Gastroesophageal sphincter (tissue), 4 donors: ENCODE measurements at regions not wholly inside any gene's neighbourhood (a gene's known extent, or its start where the extent isn't known, plus 50 kb on each side); places are given as distances from the start of the nearest gene placed in this dataset.

ENCODE experiments used
- ATAC-seq: fragments of 150-250 bp; one replicate; pipeline ENCODE4 v1.9.1; 2016; ENCODE audit warnings: mild to moderate bottlenecking, moderate library complexity
- H3K27ac ChIP-seq, 4 donors: fragments of 200-600 bp; sonication (generic) in 3 of 4; 1 replicate in 3 of 4; 2 replicates in 1 of 4; pipeline ENCODE4 v1.5.1; 2016 to 2019
- H3K27me3 ChIP-seq: fragments of 200-600 bp; sonication (generic); one replicate; pipeline ENCODE4 v1.5.1; 2019
- H3K36me3 ChIP-seq, 2 donors: fragments of 200-600 bp; sonication (generic); one replicate each; pipeline ENCODE4 v1.5.1; 2019; ENCODE audit warnings: control low read depth in 1 of 2
- H3K4me1 ChIP-seq, 3 donors: fragments of 200-600 bp; sonication (generic); 1 replicate in 2 of 3; 2 replicates in 1 of 3; pipeline ENCODE4 v1.5.1; 2016 to 2019; ENCODE audit warnings: control low read depth in 2 of 3
- H3K4me3 ChIP-seq, 2 donors: fragments of 200-600 bp; sonication (generic); one replicate each; pipeline ENCODE4 v1.5.1; 2019; ENCODE audit warnings: mild to moderate bottlenecking in 1 of 2, moderate library complexity in 1 of 2
- H3K9me3 ChIP-seq, 3 donors: fragments of 200-600 bp; sonication (generic); one replicate each; pipeline ENCODE4 v1.5.1; 2017 to 2019; ENCODE audit warnings: control low read depth in 2 of 3
- CTCF ChIP-seq, 4 experiments: fragments of 200-600 bp in 2 of 4; fragments of 450-650 bp in 2 of 4; sonication (generic) in 1 of 4; IDR thresholded peaks; one replicate each; pipeline ENCODE4 v1.5.1; 2017 to 2019; ENCODE audit warnings: antibody characterized with exemption in 4 of 4, mild to moderate bottlenecking in 2 of 4, moderate library complexity in 2 of 4
- EP300 ChIP-seq: sonication (generic); formaldehyde crosslinking; IDR thresholded peaks from one replicate; pipeline ENCODE4 v1.6.1; 2017; ENCODE audit warnings: antibody characterized with exemption, mild to moderate bottlenecking
- POLR2A ChIP-seq, 2 donors: fragments of 450-650 bp; IDR thresholded peaks; one replicate each; pipeline ENCODE4 v1.6.1; 2017; ENCODE audit warnings: antibody characterized with exemption in 2 of 2, mild to moderate bottlenecking in 2 of 2, moderate library complexity in 1 of 2
- POLR2AphosphoS5 ChIP-seq: sonication (generic); formaldehyde crosslinking; IDR thresholded peaks from one replicate; pipeline ENCODE4 v1.6.1; 2017; ENCODE audit warnings: antibody characterized with exemption
- WGBS, 2 donors: methylation state at CpG; one replicate each; pipeline ENCODE4 v1.1.5; 2018; ENCODE audit warnings: low coverage in 1 of 2; 5-methylcytosine and 5-hydroxymethylcytosine counted together

- no peaks in the 10 kb centered on the region for H3K4me1 ChIP-seq
- no peaks in the 10 kb centered on the region for H3K27me3 ChIP-seq
- no peaks in the 10 kb centered on the region for H3K36me3 ChIP-seq
- no peak overlapping the region for H3K27ac ChIP-seq
- TF ChIP-seq POLR2A (IDR thresholded peaks at IDR 0.05) (no peak), CTCF (IDR thresholded peaks at IDR 0.05) (no peak), POLR2AphosphoS5 (no peak), EP300 (no peak)
- no peaks in the 10 kb centered on the region for H3K9me3 ChIP-seq
- no peak for ATAC-seq
- no peak overlapping the region for H3K4me3 ChIP-seq
Observed at GRCh38 chr2:153595939-153596338, 117.4 kb upstream of the RPRM start.

GRCh38 chr2:153601812-153602211 lies 123.2 kb upstream of the RPRM start:
- Histone ChIP-seq H3K27me3 (no peaks in the 10 kb centered on the region), H3K27ac (no peak overlapping the region), H3K9me3 (no peaks in the 10 kb centered on the region), H3K4me1 (no peaks in the 10 kb centered on the region), H3K36me3 (no peaks in the 10 kb centered on the region), H3K4me3 (no peak overlapping the region)
- TF ChIP-seq EP300 (no peak), CTCF (IDR thresholded peaks at IDR 0.05) (no peak)
- ATAC-seq, result no peak
- WGBS, 2 donors, result 83 to 90% methylated on average over 3 of the region's 3 CpGs

DNA sequence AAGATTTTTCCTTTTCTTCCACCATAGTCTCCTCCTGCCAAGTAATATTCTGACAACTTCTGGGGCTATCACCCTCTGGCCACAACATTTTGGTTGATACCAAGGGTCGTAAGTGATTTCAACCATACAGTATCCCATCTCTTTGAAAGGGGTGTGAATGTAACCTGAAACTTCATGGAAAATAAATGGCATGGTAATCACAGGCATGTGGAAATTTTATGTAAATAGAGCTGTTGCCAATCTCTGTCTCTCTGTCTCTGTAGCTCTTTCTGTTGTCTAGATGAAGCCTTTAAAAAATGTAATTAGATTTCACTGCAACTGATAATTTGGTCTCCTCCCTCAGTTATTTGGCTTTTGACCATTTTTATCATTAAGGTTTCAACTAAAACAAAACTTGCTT lies 125.6 kb upstream of the RPRM start:
- Histone ChIP-seq H3K4me1 (no peaks in the 10 kb centered on the region), H3K27me3 (no peaks in the 10 kb centered on the region), H3K9me3 (no peaks in the 10 kb centered on the region), H3K36me3 (no peaks in the 10 kb centered on the region), H3K27ac (no peak overlapping the region), H3K4me3 (no peak overlapping the region)
- TF ChIP-seq CTCF (IDR thresholded peaks at IDR 0.05), result no peak
- no peak for TF ChIP-seq POLR2A (IDR thresholded peaks at IDR 0.05)
- TF ChIP-seq EP300, result no peak
- no peak for TF ChIP-seq POLR2AphosphoS5
- WGBS, 2 donors, result 58 to 83% methylated on average over 1 of the region's 1 CpG
- no peak for ATAC-seq

- no peaks in the 10 kb centered on the region for H3K9me3 ChIP-seq
- H3K27me3 ChIP-seq, result no peaks in the 10 kb centered on the region
- H3K36me3 ChIP-seq, result no peaks in the 10 kb centered on the region
- ATAC-seq, result no peak
- TF ChIP-seq CTCF (IDR thresholded peaks at IDR 0.05) (no peak), POLR2A (IDR thresholded peaks at IDR 0.05) (no peak), POLR2AphosphoS5 (no peak), EP300 (no peak)
- 43 to 79% methylated on average over 3 of the region's 3 CpGs for WGBS, 2 donors
- no peak overlapping the region for H3K27ac ChIP-seq
- H3K4me3 ChIP-seq, result no peak overlapping the region
- H3K4me1 ChIP-seq, result no peaks in the 10 kb centered on the region
Observed at GRCh38 chr2:153606623-153607022, 128.1 kb upstream of the RPRM start.

DNA sequence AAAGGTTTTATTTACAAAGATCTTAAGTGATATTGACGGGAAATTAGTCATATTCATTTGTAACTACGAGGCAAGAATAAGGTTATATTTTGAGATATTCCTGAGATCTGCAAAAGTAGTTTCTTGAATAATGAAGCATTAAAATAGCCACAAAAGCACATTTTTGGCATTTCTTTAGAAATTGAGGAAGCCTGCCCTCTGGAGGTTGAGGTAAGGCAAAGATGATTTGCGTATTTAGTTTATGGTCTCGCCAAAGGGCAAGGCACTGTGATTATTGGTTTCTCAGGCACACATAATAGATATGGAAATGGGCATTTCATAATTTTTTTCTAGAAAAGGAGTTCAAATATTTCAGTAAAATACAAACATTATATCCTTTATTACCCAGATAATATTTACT lies 143.7 kb upstream of the RPRM start:
- Histone ChIP-seq H3K27ac (no peak overlapping the region), H3K36me3 (no peaks in the 10 kb centered on the region), H3K4me3 (no peak overlapping the region), H3K9me3 (peaks cover 0 to 19% (median 0%) of the 10 kb centered on the region in 3 donors), H3K4me1 (no peaks in the 10 kb centered on the region), H3K27me3 (no peaks in the 10 kb centered on the region)
- 68 to 74% methylated on average over 4 of the region's 4 CpGs for WGBS, 2 donors
- no peak for TF ChIP-seq CTCF (IDR thresholded peaks at IDR 0.05)
- no peak for TF ChIP-seq EP300
- TF ChIP-seq POLR2AphosphoS5, result no peak
- no peak for TF ChIP-seq POLR2A (IDR thresholded peaks at IDR 0.05)
- ATAC-seq, result no peak
